ENCODE measurements at regions not wholly inside any gene's neighbourhood (a gene's known extent, or its start where the extent isn't known, plus 50 kb on each side); places are given as distances from the start of the nearest gene placed in this dataset.
A peak's percentile ranks its signal among the peaks of the same experiment; 100 is the strongest.
"Not testable (repeated sequence)": the region's sequence is repeated elsewhere in the genome, so short reads cannot be mapped to it uniquely, and the experiment has no call there.

GRCh38 chr7:19537942-19538401 is 170.9 kb downstream of the POLR1F start:
- DNase-seq (ENCODE audit: low spot score), result peak; percentile 70

GRCh38 chr7:19533266-19533665 is 175.6 kb downstream of the POLR1F start:
- no peak for DNase-seq (ENCODE audit: low spot score)

GRCh38 chr7:19530852-19531251 is 178.0 kb downstream of the POLR1F start:
- no peak for DNase-seq (ENCODE audit: low spot score)

- DNase-seq (ENCODE audit: low spot score), result no peak
These were observed 178.6 kb downstream of the POLR1F start for GRCh38 chr7:19530261-19530660.

GRCh38 chr7:19526639-19527038 is 182.2 kb downstream of the POLR1F start:
- DNase-seq (ENCODE audit: low spot score), result no peak

GRCh38 chr7:19522486-19522885 is 186.4 kb downstream of the POLR1F start:
- peak; percentile 88 for DNase-seq (ENCODE audit: low spot score)

- no peak for DNase-seq (ENCODE audit: low spot score)
These were observed 188.4 kb downstream of the POLR1F start for GRCh38 chr7:19520392-19520791.

GRCh38 chr7:19519443-19520021 is 189.3 kb downstream of the POLR1F start:
- DNase-seq (ENCODE audit: low spot score), result peak; percentile 82

GRCh38 chr7:19517546-19517945 is 191.3 kb downstream of the POLR1F start:
- DNase-seq (ENCODE audit: low spot score), result not testable (repeated sequence)

GRCh38 chr7:19508821-19509220 is 200.0 kb downstream of the POLR1F start:
- DNase-seq (ENCODE audit: low spot score), result peak; percentile 43

GRCh38 chr7:19508124-19508523 is 200.7 kb downstream of the POLR1F start:
- no peak for DNase-seq (ENCODE audit: low spot score)

- DNase-seq (ENCODE audit: low spot score), result peak; percentile 64
These were observed 216.9 kb downstream of the POLR1F start for GRCh38 chr7:19491821-19492452.

- no peak for DNase-seq (ENCODE audit: low spot score)
These were observed 217.5 kb downstream of the POLR1F start for GRCh38 chr7:19491371-19491770.

- no peak for DNase-seq (ENCODE audit: low spot score)
These were observed 219.5 kb downstream of the POLR1F start for GRCh38 chr7:19489162-19489820.

- no peak for DNase-seq (ENCODE audit: low spot score)
These were observed 220.8 kb downstream of the POLR1F start for GRCh38 chr7:19488056-19488455.

- DNase-seq (ENCODE audit: low spot score), result no peak
These were observed 226.2 kb downstream of the POLR1F start for GRCh38 chr7:19482628-19483027.

GRCh38 chr7:19480383-19480782 is 228.5 kb downstream of the POLR1F start:
- DNase-seq (ENCODE audit: low spot score), result no peak

GRCh38 chr7:19470031-19470430 is 238.8 kb downstream of the POLR1F start:
- no peak for DNase-seq (ENCODE audit: low spot score)

GRCh38 chr7:19465861-19466260 is 243.0 kb downstream of the POLR1F start:
- no peak for DNase-seq (ENCODE audit: low spot score)

GRCh38 chr7:19464751-19465150 is 244.1 kb downstream of the POLR1F start:
- no peak for DNase-seq (ENCODE audit: low spot score)

- DNase-seq (ENCODE audit: low spot score), result no peak
These were observed 244.6 kb downstream of the POLR1F start for GRCh38 chr7:19464241-19464640.

- no peak for DNase-seq (ENCODE audit: low spot score)
These were observed 245.3 kb downstream of the POLR1F start for GRCh38 chr7:19463581-19463980.

- DNase-seq (ENCODE audit: low spot score), result no peak
These were observed 253.2 kb downstream of the POLR1F start for GRCh38 chr7:19455623-19456022.
